SK-N-SH treated with all-trans-retinoic acid at 6 μM for 48 hours (cell line): ENCODE measurements at regions not wholly inside any gene's neighbourhood (a gene's known extent, or its start where the extent isn't known, plus 50 kb on each side); places are given as distances from the start of the nearest gene placed in this dataset.

ENCODE experiments used
- ATAC-seq: fragments of 200-7000 bp; cut with Tn5 transposase; 3 replicates; pipeline ENCODE4 v1.9.1; 2020; ENCODE audit warnings: mild to moderate bottlenecking, moderate library complexity
- ARNTL ChIP-seq: fragments of 450-650 bp; formaldehyde crosslinking; IDR thresholded peaks from 2 replicates; pipeline ENCODE4 v1.5.0; 2020; ENCODE audit warnings: low read depth, mild to moderate bottlenecking, moderate library complexity, borderline replicate concordance
- CSDC2 ChIP-seq: fragments of 250-450 bp; sonication (Bioruptor Pico); IDR thresholded peaks from 2 replicates; pipeline ENCODE4 v1.5.0; 2020; ENCODE audit warnings: mild to moderate bottlenecking, moderate library complexity
- ESRRG ChIP-seq: fragments of 250-450 bp; sonication (Bioruptor Pico); IDR thresholded peaks from 2 replicates; pipeline ENCODE4 v1.6.1; 2021; ENCODE audit warnings: mild to moderate bottlenecking
- ISL1 ChIP-seq: fragments of 250-450 bp; sonication (Bioruptor Pico); IDR thresholded peaks from 2 replicates; pipeline ENCODE4 v2.1.2; 2022; ENCODE audit warnings: mild to moderate bottlenecking, moderate library complexity
- OSR1 ChIP-seq: fragments of 250-450 bp; sonication (Bioruptor Pico); IDR thresholded peaks from 2 replicates; pipeline ENCODE4 v1.8.0; 2022; ENCODE audit warnings: moderate library complexity, mild to moderate bottlenecking, inconsistent platforms
- RARB ChIP-seq: fragments of 250-450 bp; sonication (Bioruptor Pico); IDR thresholded peaks from 2 replicates; pipeline ENCODE4 v1.8.0; 2021; ENCODE audit warnings: mild to moderate bottlenecking, moderate library complexity
- SNAI2 ChIP-seq: fragments of 250-450 bp; sonication (Bioruptor Pico); IDR thresholded peaks from 2 replicates; pipeline ENCODE4 v1.5.0; 2020; ENCODE audit warnings: mild to moderate bottlenecking, moderate library complexity
- ZC3H10 ChIP-seq: fragments of 250-450 bp; sonication (Bioruptor Pico); IDR thresholded peaks from 2 replicates; pipeline ENCODE4 v1.5.1; 2021; ENCODE audit warnings: mild to moderate bottlenecking, moderate library complexity
- ZFP3 ChIP-seq: fragments of 250-450 bp; sonication (Bioruptor Pico); IDR thresholded peaks from 2 replicates; pipeline ENCODE4 v1.5.0; 2020; ENCODE audit warnings: mild to moderate bottlenecking, moderate library complexity
- ZFP30 ChIP-seq: fragments of 450-650 bp; formaldehyde crosslinking; IDR thresholded peaks from 2 replicates; pipeline ENCODE4 v1.5.0; 2022; ENCODE audit warnings: mild to moderate bottlenecking, moderate library complexity
- ZNF565 ChIP-seq: fragments of 450-650 bp; formaldehyde crosslinking; conservative IDR thresholded peaks from 2 replicates; pipeline ENCODE4 v1.5.0; 2020; ENCODE audit warnings: low read depth, mild to moderate bottlenecking, moderate library complexity
- ZNF70 ChIP-seq: fragments of 450-650 bp; formaldehyde crosslinking; IDR thresholded peaks from 2 replicates; pipeline ENCODE4 v1.5.0; 2020; ENCODE audit warnings: mild to moderate bottlenecking, moderate library complexity
- ZNF8 ChIP-seq: fragments of 450-650 bp; formaldehyde crosslinking; IDR thresholded peaks from 2 replicates; pipeline ENCODE4 v1.5.0; 2020; ENCODE audit warnings: mild to moderate bottlenecking, moderate library complexity
- TF ChIP-seq, protein P1 (sequence below): fragments of 250-450 bp; sonication (Bioruptor Pico); IDR thresholded peaks from 2 replicates; pipeline ENCODE4 v1.8.0; 2020; ENCODE audit warnings: mild to moderate bottlenecking, moderate library complexity, borderline replicate concordance
- TF ChIP-seq, protein P2 (sequence below): fragments of 250-450 bp; sonication (Bioruptor Pico); IDR thresholded peaks from 2 replicates; pipeline ENCODE4 v1.5.1; 2021; ENCODE audit warnings: mild to moderate bottlenecking, moderate library complexity
- TF ChIP-seq, protein P3 (sequence below): fragments of 250-450 bp; sonication (Bioruptor Pico); IDR thresholded peaks from 2 replicates; pipeline ENCODE4 v1.5.0; 2020; ENCODE audit warnings: mild to moderate bottlenecking, moderate library complexity
- TF ChIP-seq, protein P4 (sequence below): fragments of 250-450 bp; sonication (Bioruptor Pico); IDR thresholded peaks from 2 replicates; pipeline ENCODE4 v1.8.0; 2021; ENCODE audit warnings: low read depth, mild to moderate bottlenecking, moderate library complexity, borderline replicate concordance
- TF ChIP-seq, protein P5 (sequence below): fragments of 250-450 bp; sonication (Bioruptor Pico); IDR thresholded peaks from 2 replicates; pipeline ENCODE4 v1.5.1; 2020; ENCODE audit warnings: low read depth, mild to moderate bottlenecking, moderate library complexity

DNA sequence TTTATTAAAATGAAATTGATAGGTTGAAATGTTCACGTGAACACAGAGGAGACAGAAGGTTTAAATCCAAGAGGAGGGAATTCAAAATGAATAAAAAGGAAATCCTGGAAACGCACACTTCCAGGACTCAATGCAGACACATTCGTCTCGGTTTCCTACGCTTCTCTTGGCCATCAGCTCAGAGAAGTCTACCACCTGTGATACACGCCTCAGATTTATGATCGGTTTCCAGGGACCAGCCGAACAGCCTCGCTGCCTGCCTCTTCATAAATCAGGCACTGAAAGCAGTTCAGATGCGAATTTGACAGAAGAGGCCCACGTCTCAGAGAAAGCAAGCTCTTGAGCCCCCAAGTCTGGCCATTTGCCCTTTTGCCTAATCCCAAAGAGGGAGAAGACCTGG is 125.5 kb upstream of the IRX3 start:
- TF ChIP-seq, protein P1, sequence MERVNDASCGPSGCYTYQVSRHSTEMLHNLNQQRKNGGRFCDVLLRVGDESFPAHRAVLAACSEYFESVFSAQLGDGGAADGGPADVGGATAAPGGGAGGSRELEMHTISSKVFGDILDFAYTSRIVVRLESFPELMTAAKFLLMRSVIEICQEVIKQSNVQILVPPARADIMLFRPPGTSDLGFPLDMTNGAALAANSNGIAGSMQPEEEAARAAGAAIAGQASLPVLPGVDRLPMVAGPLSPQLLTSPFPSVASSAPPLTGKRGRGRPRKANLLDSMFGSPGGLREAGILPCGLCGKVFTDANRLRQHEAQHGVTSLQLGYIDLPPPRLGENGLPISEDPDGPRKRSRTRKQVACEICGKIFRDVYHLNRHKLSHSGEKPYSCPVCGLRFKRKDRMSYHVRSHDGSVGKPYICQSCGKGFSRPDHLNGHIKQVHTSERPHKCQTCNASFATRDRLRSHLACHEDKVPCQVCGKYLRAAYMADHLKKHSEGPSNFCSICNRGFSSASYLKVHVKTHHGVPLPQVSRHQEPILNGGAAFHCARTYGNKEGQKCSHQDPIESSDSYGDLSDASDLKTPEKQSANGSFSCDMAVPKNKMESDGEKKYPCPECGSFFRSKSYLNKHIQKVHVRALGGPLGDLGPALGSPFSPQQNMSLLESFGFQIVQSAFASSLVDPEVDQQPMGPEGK (CRISPR knock-in tag) = no peak
- TF ChIP-seq ZNF8 (CRISPR knock-in tag) (no peak), ISL1 (CRISPR knock-in tag) (no peak), ZFP3 (CRISPR knock-in tag) (no peak), RARB (CRISPR knock-in tag) (no peak), OSR1 (CRISPR knock-in tag) (no peak), SNAI2 (CRISPR knock-in tag) (no peak), ZFP30 (CRISPR knock-in tag) (no peak), CSDC2 (CRISPR knock-in tag) (no peak), ZNF565 (CRISPR knock-in tag) (no peak), ZC3H10 (CRISPR knock-in tag) (no peak)
- TF ChIP-seq, protein P2, sequence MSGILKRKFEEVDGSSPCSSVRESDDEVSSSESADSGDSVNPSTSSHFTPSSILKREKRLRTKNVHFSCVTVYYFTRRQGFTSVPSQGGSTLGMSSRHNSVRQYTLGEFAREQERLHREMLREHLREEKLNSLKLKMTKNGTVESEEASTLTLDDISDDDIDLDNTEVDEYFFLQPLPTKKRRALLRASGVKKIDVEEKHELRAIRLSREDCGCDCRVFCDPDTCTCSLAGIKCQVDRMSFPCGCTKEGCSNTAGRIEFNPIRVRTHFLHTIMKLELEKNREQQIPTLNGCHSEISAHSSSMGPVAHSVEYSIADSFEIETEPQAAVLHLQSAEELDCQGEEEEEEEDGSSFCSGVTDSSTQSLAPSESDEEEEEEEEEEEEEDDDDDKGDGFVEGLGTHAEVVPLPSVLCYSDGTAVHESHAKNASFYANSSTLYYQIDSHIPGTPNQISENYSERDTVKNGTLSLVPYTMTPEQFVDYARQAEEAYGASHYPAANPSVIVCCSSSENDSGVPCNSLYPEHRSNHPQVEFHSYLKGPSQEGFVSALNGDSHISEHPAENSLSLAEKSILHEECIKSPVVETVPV = no peak
- TF ChIP-seq, protein P3, sequence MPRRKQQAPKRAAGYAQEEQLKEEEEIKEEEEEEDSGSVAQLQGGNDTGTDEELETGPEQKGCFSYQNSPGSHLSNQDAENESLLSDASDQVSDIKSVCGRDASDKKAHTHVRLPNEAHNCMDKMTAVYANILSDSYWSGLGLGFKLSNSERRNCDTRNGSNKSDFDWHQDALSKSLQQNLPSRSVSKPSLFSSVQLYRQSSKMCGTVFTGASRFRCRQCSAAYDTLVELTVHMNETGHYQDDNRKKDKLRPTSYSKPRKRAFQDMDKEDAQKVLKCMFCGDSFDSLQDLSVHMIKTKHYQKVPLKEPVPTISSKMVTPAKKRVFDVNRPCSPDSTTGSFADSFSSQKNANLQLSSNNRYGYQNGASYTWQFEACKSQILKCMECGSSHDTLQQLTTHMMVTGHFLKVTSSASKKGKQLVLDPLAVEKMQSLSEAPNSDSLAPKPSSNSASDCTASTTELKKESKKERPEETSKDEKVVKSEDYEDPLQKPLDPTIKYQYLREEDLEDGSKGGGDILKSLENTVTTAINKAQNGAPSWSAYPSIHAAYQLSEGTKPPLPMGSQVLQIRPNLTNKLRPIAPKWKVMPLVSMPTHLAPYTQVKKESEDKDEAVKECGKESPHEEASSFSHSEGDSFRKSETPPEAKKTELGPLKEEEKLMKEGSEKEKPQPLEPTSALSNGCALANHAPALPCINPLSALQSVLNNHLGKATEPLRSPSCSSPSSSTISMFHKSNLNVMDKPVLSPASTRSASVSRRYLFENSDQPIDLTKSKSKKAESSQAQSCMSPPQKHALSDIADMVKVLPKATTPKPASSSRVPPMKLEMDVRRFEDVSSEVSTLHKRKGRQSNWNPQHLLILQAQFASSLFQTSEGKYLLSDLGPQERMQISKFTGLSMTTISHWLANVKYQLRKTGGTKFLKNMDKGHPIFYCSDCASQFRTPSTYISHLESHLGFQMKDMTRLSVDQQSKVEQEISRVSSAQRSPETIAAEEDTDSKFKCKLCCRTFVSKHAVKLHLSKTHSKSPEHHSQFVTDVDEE (CRISPR knock-in tag) = no peak
- TF ChIP-seq, protein P4, sequence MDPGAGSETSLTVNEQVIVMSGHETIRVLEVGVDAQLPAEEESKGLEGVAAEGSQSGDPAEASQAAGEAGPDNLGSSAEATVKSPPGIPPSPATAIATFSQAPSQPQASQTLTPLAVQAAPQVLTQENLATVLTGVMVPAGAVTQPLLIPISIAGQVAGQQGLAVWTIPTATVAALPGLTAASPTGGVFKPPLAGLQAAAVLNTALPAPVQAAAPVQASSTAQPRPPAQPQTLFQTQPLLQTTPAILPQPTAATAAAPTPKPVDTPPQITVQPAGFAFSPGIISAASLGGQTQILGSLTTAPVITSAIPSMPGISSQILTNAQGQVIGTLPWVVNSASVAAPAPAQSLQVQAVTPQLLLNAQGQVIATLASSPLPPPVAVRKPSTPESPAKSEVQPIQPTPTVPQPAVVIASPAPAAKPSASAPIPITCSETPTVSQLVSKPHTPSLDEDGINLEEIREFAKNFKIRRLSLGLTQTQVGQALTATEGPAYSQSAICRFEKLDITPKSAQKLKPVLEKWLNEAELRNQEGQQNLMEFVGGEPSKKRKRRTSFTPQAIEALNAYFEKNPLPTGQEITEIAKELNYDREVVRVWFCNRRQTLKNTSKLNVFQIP (CRISPR knock-in tag) = no peak
- no peak for ATAC-seq

DNA sequence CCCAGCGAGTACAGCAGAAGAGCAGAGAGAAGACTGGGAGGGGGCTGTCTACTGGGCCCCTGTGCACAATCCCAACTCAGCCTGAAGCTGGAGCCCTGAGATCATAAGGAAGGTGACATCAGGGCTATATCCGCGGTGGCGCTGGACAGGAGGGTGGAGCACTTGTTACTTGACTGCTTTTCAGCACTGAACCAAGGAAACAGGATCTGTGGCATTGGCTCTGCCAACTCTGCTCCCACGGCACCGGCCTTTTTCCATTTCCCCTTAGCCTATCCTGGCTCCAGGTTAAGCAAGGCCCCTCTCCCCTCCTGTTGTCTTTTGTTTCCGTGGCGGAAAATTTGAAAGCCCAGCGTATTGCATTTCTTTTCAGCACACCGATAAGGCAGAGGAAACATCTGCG is 125.0 kb upstream of the IRX3 start:
- no peak for ATAC-seq
- no peak for TF ChIP-seq CSDC2 (CRISPR knock-in tag)
- TF ChIP-seq SNAI2 (CRISPR knock-in tag) = no peak
- TF ChIP-seq ARNTL = no peak
- no peak for TF ChIP-seq ZFP30 (CRISPR knock-in tag)
- TF ChIP-seq, protein P3 (CRISPR knock-in tag) = no peak
- no peak for TF ChIP-seq OSR1 (CRISPR knock-in tag)

DNA sequence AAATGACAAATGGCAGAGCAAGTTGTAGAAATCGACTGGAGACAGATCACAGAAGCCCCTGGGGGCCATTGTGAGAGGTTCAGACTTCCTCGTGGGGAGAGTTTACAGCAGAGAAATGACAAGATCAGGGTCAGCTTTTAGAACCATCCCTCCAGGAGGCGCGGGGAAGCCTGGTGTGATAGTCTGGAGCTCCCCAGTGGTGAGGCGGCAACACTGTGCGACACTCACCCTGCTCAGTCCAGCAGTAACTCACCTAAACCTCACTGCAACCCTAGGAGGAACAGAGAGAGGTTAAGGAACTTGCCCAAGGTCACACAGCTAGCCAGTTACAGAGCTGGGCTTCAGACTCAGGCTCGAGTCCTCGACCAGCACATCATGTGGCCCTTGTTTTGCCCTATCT is 123.4 kb upstream of the IRX3 start:
- ATAC-seq = no peak
- no peak for TF ChIP-seq OSR1 (CRISPR knock-in tag)
- TF ChIP-seq, protein P5, sequence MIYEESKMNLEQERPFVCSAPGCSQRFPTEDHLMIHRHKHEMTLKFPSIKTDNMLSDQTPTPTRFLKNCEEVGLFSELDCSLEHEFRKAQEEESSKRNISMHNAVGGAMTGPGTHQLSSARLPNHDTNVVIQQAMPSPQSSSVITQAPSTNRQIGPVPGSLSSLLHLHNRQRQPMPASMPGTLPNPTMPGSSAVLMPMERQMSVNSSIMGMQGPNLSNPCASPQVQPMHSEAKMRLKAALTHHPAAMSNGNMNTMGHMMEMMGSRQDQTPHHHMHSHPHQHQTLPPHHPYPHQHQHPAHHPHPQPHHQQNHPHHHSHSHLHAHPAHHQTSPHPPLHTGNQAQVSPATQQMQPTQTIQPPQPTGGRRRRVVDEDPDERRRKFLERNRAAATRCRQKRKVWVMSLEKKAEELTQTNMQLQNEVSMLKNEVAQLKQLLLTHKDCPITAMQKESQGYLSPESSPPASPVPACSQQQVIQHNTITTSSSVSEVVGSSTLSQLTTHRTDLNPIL = no peak
- TF ChIP-seq ESRRG (CRISPR knock-in tag) = no peak
- TF ChIP-seq RARB (CRISPR knock-in tag) = no peak
- no peak for TF ChIP-seq ZFP3 (CRISPR knock-in tag)
- TF ChIP-seq ZNF70 (CRISPR knock-in tag) = no peak
- TF ChIP-seq ZNF8 (CRISPR knock-in tag) = no peak
- TF ChIP-seq, protein P2 = no peak
- TF ChIP-seq, protein P1 (CRISPR knock-in tag) = no peak
- no peak for TF ChIP-seq ZNF565 (CRISPR knock-in tag)
- TF ChIP-seq SNAI2 (CRISPR knock-in tag) = no peak
- no peak for TF ChIP-seq CSDC2 (CRISPR knock-in tag)
